SK-N-SH treated with all-trans-retinoic acid at 6 μM for 48 hours (cell line): ENCODE measurements at regions not wholly inside any gene's neighbourhood (a gene's known extent, or its start where the extent isn't known, plus 50 kb on each side); places are given as distances from the start of the nearest gene placed in this dataset.
A peak's percentile ranks its signal among the peaks of the same experiment; 100 is the strongest.

ENCODE experiments used
- ARNTL ChIP-seq: fragments of 450-650 bp; formaldehyde crosslinking; IDR thresholded peaks from 2 replicates; pipeline ENCODE4 v1.5.0; 2020; ENCODE audit warnings: low read depth, mild to moderate bottlenecking, moderate library complexity, borderline replicate concordance
- CREB5 ChIP-seq: fragments of 250-450 bp; sonication (Bioruptor Pico); IDR thresholded peaks from 2 replicates; pipeline ENCODE4 v1.5.1; 2020; ENCODE audit warnings: low read depth, mild to moderate bottlenecking, moderate library complexity
- CSRNP3 ChIP-seq: fragments of 250-450 bp; sonication (Bioruptor Pico); IDR thresholded peaks from 2 replicates; pipeline ENCODE4 v1.5.1; 2021; ENCODE audit warnings: mild to moderate bottlenecking, moderate library complexity
- ESRRG ChIP-seq: fragments of 250-450 bp; sonication (Bioruptor Pico); IDR thresholded peaks from 2 replicates; pipeline ENCODE4 v1.6.1; 2021; ENCODE audit warnings: mild to moderate bottlenecking
- OSR1 ChIP-seq: fragments of 250-450 bp; sonication (Bioruptor Pico); IDR thresholded peaks from 2 replicates; pipeline ENCODE4 v1.8.0; 2022; ENCODE audit warnings: moderate library complexity, mild to moderate bottlenecking, inconsistent platforms
- PATZ1 ChIP-seq: fragments of 250-450 bp; sonication (Bioruptor Pico); IDR thresholded peaks from 2 replicates; pipeline ENCODE4 v1.8.0; 2020; ENCODE audit warnings: mild to moderate bottlenecking, moderate library complexity, borderline replicate concordance
- PPARA ChIP-seq: fragments of 250-450 bp; sonication (Bioruptor Pico); IDR thresholded peaks from 2 replicates; pipeline ENCODE4 v1.5.0; 2020; ENCODE audit warnings: mild to moderate bottlenecking, borderline replicate concordance
- SNAI2 ChIP-seq: fragments of 250-450 bp; sonication (Bioruptor Pico); IDR thresholded peaks from 2 replicates; pipeline ENCODE4 v1.5.0; 2020; ENCODE audit warnings: mild to moderate bottlenecking, moderate library complexity
- TCF4 ChIP-seq: fragments of 250-450 bp; sonication (Bioruptor Pico); IDR thresholded peaks from 2 replicates; pipeline ENCODE4 v1.8.0; 2021; ENCODE audit warnings: mild to moderate bottlenecking, moderate library complexity, borderline replicate concordance
- TOX ChIP-seq: fragments of 250-450 bp; sonication (Bioruptor Pico); IDR thresholded peaks from 2 replicates; pipeline ENCODE4 v1.8.0; 2021; ENCODE audit warnings: mild to moderate bottlenecking, moderate library complexity, borderline replicate concordance
- ZFP30 ChIP-seq: fragments of 450-650 bp; formaldehyde crosslinking; IDR thresholded peaks from 2 replicates; pipeline ENCODE4 v1.5.0; 2022; ENCODE audit warnings: mild to moderate bottlenecking, moderate library complexity
- ZNF8 ChIP-seq: fragments of 450-650 bp; formaldehyde crosslinking; IDR thresholded peaks from 2 replicates; pipeline ENCODE4 v1.5.0; 2020; ENCODE audit warnings: mild to moderate bottlenecking, moderate library complexity

GRCh38 chr14:101230161-101230850 lies 326.8 kb upstream of the RTL1 start:
- no peak for TF ChIP-seq PPARA (CRISPR knock-in tag)
- no peak for TF ChIP-seq TOX
- TF ChIP-seq OSR1 (CRISPR knock-in tag): no peak
- TF ChIP-seq ZNF8: no peak
- TF ChIP-seq TCF4 (CRISPR knock-in tag): no peak
- no peak for TF ChIP-seq ARNTL (CRISPR knock-in tag)
- TF ChIP-seq CSRNP3 (CRISPR knock-in tag): no peak
- TF ChIP-seq ZFP30 (CRISPR knock-in tag): no peak
- TF ChIP-seq PATZ1: 0 out of 2 replicates have a peak, but pooled peaks have one; percentile 38
- no peak for TF ChIP-seq ESRRG (CRISPR knock-in tag)
- no peak for TF ChIP-seq CREB5 (CRISPR knock-in tag)
- peak; percentile 12; the same call in 1 of the 2 replicates for TF ChIP-seq SNAI2
